Uterus (tissue), 3 donors: ENCODE measurements at regions not wholly inside any gene's neighbourhood (a gene's known extent, or its start where the extent isn't known, plus 50 kb on each side); places are given as distances from the start of the nearest gene placed in this dataset.
"Not testable (repeated sequence)": the region's sequence is repeated elsewhere in the genome, so short reads cannot be mapped to it uniquely, and the experiment has no call there.

Experiments used
- DNase-seq, 2 donors: peaks; one replicate each; pipeline ENCODE4 v3.0.0-alpha.2; 2019 to 2020
- H3K27ac ChIP-seq, 2 donors: fragments of 200-600 bp; sonication (generic); 1 replicate in 1 of 2; 2 replicates in 1 of 2; pipeline ENCODE4 v1.5.1; 2016 to 2018
- H3K27me3 ChIP-seq, 2 donors: fragments of 200-600 bp; sonication (generic); one replicate each; pipeline ENCODE4 v1.5.1; 2018 to 2019; ENCODE audit warnings: control low read depth in 1 of 2
- H3K36me3 ChIP-seq, 2 donors: fragments of 200-600 bp; sonication (generic); one replicate each; pipeline ENCODE4 v1.5.1; 2019; ENCODE audit warnings: control low read depth in 1 of 2
- H3K4me1 ChIP-seq, 2 donors: fragments of 200-600 bp; sonication (generic); one replicate each; pipeline ENCODE4 v1.5.1; 2018 to 2019; ENCODE audit warnings: control low read depth in 1 of 2
- H3K4me3 ChIP-seq, 2 donors: fragments of 200-600 bp; sonication (generic); 1 replicate in 1 of 2; 2 replicates in 1 of 2; pipeline ENCODE4 v1.5.1; 2018 to 2019; ENCODE audit warnings: mild to moderate bottlenecking in 1 of 2
- H3K9me3 ChIP-seq, 2 donors: fragments of 200-600 bp; sonication (generic); one replicate each; pipeline ENCODE4 v1.5.1; 2019; ENCODE audit warnings: control low read depth in 1 of 2
- POLR2A ChIP-seq, 2 donors: fragments of 450-650 bp; IDR thresholded peaks; one replicate each; pipeline ENCODE4 v1.6.1; 2016; ENCODE audit warnings: antibody characterized with exemption in 2 of 2, mild to moderate bottlenecking in 1 of 2, moderate library complexity in 1 of 2
- intact Hi-C: fragments of 100-400 bp; cut with DNase I; formaldehyde crosslinking; loops from one replicate; pipeline ENCODE4 v1.15.1; 2023; ENCODE audit warnings: low total_unique reads
- TF ChIP-seq, protein P1 (sequence below), 4 experiments: fragments of 200-600 bp in 2 of 4; fragments of 450-650 bp in 2 of 4; sonication (generic) in 2 of 4; IDR thresholded peaks; one replicate each; pipeline ENCODE4 v1.5.1; 2016 to 2019; ENCODE audit warnings: antibody characterized with exemption in 4 of 4, mild to moderate bottlenecking in 2 of 4, moderate library complexity in 1 of 4
- donor health status: DM: yes; HTN: yes; CAD: no.

DNA sequence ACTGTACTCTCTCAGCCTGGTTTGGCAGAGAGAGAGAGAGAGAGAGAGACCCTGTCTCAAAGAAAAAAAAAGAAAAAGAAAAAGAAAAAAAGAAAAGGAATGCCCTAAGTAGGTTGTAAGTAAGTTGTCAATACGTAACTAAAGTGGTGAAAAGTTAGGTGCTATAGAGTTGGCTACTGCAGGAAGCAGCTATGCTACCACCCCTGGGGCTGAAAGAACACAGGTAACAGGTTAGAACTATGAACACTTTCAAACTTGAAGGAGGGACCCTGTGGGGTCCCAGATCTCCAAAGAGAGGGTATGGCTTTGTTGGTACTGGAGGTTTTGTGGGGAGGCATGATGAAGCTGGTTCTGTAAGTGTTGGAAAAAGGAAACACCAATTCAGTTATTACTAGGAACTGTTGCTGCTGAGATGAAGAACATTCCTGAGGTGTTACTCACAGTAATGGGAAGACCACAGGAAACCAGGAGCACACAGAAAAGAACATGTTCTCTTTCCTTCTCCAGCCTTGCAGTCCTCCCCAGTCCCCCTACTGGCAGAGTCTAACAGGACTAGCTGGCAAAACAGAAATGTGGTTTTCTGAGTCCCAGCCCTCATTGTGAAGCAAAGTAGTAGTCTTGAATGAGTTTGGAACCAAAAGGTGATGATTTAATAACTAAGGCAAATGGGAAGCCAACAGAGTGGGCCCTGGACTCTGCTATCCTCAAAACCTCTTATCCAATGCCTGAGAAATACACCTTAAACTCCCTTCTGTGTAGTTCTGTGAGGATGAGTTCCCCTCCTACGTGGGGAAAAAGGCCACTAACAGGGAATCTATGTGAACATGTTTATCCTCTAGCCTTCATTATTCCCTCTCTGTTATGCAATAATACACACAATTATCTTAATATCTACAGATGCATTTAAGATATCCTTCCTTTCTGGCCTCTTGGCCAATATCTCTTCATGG lies 427.0 kb upstream of the DDI1 start:
- no peak for DNase-seq
- no peak for TF ChIP-seq POLR2A (IDR thresholded peaks at IDR 0.05)
- TF ChIP-seq, protein P1, sequence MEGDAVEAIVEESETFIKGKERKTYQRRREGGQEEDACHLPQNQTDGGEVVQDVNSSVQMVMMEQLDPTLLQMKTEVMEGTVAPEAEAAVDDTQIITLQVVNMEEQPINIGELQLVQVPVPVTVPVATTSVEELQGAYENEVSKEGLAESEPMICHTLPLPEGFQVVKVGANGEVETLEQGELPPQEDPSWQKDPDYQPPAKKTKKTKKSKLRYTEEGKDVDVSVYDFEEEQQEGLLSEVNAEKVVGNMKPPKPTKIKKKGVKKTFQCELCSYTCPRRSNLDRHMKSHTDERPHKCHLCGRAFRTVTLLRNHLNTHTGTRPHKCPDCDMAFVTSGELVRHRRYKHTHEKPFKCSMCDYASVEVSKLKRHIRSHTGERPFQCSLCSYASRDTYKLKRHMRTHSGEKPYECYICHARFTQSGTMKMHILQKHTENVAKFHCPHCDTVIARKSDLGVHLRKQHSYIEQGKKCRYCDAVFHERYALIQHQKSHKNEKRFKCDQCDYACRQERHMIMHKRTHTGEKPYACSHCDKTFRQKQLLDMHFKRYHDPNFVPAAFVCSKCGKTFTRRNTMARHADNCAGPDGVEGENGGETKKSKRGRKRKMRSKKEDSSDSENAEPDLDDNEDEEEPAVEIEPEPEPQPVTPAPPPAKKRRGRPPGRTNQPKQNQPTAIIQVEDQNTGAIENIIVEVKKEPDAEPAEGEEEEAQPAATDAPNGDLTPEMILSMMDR (IDR thresholded peaks at IDR 0.05), result no peak
- H3K9me3 ChIP-seq, result no peaks in the 10 kb centered on the region
- H3K27me3 ChIP-seq, result no peaks in the 10 kb centered on the region
- H3K36me3 ChIP-seq, result no peaks in the 10 kb centered on the region
- intact Hi-C loops, result no loop called here
- no peak overlapping the region for H3K4me3 ChIP-seq
- no peaks in the 10 kb centered on the region for H3K4me1 ChIP-seq
- H3K27ac ChIP-seq, result no peak overlapping the region

DNA sequence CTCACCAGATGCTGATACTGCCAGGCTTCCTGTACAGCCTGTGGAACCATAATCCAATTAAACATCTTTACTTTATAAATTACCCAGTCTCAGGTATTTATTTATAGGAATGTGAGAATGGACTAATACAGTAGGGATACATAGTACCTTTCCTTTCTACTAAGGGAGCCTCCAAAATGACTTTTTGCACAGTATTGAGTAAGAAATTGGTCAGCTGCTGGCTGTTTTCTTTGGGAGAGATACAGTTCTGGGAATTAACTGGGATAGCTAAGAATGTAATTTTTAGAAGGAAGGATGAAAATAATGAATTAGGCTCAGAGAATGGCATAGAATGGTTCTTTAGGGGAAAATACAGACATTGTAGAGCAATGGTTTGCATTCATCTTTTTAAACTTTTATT lies 426.0 kb upstream of the DDI1 start:
- no peak overlapping the region for H3K27ac ChIP-seq
- H3K4me3 ChIP-seq, result no peak overlapping the region
- intact Hi-C loops, result no loop called here

DNA sequence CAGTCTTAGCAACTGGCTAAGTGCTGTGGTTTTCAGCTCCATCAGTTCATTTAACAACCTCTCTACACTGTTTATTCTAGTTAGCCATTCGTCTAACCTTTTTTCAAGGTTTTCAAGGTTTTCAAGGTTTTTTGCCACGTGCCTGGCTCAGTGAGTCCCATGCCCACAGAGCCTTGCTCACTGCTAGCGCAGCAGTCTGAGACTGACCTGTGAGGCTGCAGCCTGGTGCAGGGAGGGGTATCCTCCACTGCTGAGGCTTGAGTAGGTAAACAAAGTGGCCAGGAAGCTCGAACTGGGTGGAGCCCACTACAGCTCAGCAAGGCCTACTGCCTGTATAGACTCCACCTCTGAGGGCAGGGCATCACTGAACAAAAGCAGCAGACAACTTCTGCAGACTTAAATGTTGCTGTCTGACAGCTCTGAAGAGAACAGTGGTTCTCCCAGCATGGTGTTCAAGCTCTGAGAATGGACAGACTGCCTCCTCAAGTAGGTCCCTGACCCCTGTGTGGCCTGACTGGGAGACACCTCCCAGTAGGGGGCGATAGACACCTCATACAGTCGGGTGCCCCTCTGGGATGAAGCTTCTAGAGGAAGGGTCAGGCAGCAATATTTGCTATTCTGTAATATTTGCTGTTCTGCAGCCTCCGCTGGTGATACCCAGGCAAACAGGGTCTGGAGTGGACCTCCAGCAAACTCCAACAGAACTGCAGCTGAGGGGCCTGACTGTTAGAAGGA lies 424.7 kb upstream of the DDI1 start:
- DNase-seq, H3K27me3 ChIP-seq, H3K9me3 ChIP-seq, H3K4me3 ChIP-seq, intact Hi-C loops, H3K36me3 ChIP-seq, H3K27ac ChIP-seq, H3K4me1 ChIP-seq: not testable (repeated sequence)

More for the DNA sequence above, 426.0 kb upstream of the DDI1 start:
- DNase-seq, result no peak
- Histone ChIP-seq H3K36me3 (no peaks in the 10 kb centered on the region), H3K27me3 (no peaks in the 10 kb centered on the region), H3K4me1 (no peaks in the 10 kb centered on the region), H3K9me3 (no peaks in the 10 kb centered on the region)
- no peak for TF ChIP-seq POLR2A (IDR thresholded peaks at IDR 0.05)
- TF ChIP-seq, protein P1 (IDR thresholded peaks at IDR 0.05), result no peak

DNA sequence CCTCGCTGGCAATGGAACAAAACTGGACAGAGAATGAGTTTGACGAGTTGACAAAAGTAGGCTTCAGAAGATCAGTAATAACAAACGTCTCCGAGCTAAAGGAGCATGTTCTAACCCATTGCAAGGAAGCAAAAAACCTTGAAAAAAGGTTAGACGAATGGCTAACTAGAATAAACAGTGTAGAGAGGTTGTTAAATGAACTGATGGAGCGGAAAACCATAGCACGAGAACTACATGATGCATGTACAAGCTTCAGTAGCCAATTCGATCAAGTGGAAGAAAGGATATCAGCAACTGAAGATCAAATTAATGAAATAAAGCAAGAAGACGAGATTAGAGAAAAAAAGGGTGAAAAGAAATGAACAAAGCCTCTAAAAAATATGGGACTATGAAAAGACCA lies 424.0 kb upstream of the DDI1 start:
- H3K27me3 ChIP-seq, H3K36me3 ChIP-seq, H3K9me3 ChIP-seq, DNase-seq, H3K4me1 ChIP-seq, intact Hi-C loops, H3K4me3 ChIP-seq, H3K27ac ChIP-seq: not testable (repeated sequence)

DNA sequence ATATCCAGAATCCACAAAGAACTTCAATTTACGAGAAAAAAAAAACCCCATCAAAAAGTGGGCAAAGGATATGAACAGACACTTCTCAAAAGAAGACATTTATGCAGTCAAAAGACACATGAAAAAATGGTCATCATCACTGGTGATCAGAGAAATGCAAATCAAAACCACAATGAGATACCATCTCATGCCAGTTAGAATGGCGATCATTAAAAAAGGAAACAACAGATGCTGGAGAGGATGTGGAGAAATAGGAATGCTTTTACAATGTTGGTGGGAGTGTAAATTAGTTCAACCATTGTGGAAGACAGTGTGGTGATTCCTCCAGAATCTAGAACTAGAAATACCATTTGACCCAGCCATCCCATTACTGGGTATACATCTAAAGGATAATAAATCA lies 419.9 kb upstream of the DDI1 start:
- H3K4me3 ChIP-seq, H3K27me3 ChIP-seq, intact Hi-C loops, H3K4me1 ChIP-seq, DNase-seq, H3K9me3 ChIP-seq, H3K36me3 ChIP-seq, H3K27ac ChIP-seq: not testable (repeated sequence)

DNA sequence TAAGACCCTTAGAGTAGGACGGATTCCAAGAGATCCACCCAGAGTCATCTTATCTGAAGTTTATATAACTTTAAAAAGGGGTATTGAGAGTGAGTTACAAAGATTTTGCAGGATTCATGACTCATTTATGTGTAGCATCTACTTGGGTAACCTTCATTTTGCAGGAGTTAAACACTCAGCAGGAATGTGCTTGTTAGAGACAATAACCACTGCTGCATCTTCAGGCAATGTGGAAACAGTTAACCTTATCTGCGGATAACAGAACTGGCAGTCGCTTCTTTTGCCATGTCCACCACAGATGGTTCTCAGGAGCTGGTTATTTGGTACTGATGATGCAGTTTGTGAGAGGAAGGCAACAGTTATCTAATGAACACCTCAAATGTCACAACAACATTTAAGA lies 417.9 kb upstream of the DDI1 start:
- H3K36me3 ChIP-seq, result no peaks in the 10 kb centered on the region
- TF ChIP-seq, protein P1 (IDR thresholded peaks at IDR 0.05), result no peak
- TF ChIP-seq POLR2A (IDR thresholded peaks at IDR 0.05), result no peak
- no peak overlapping the region for H3K27ac ChIP-seq
- H3K4me3 ChIP-seq, result no peak overlapping the region
- H3K9me3 ChIP-seq, result no peaks in the 10 kb centered on the region
- H3K4me1 ChIP-seq, result no peaks in the 10 kb centered on the region
- H3K27me3 ChIP-seq, result no peaks in the 10 kb centered on the region
- DNase-seq, result no peak
- intact Hi-C loops, result no loop called here
